Dendritic cell treated with granulocyte-macrophage colony-stimulating factor and Interleukin-4, amounts not matched to agents 40 ng/mL and 50 ng/mL, for 4 days (primary cell): ENCODE measurements at regions not wholly inside any gene's neighbourhood (a gene's known extent, or its start where the extent isn't known, plus 50 kb on each side); places are given as distances from the start of the nearest gene placed in this dataset.

ENCODE experiments used
- H3K27ac Mint-ChIP-seq: one replicate; pipeline ENCODE4 v1.8.0; 2022; ENCODE audit warnings: mild to moderate bottlenecking, mixed read lengths
- H3K27me3 Mint-ChIP-seq: one replicate; pipeline ENCODE4 v1.8.0; 2022; ENCODE audit warnings: mild to moderate bottlenecking, mixed read lengths
- H3K36me3 Mint-ChIP-seq: one replicate; pipeline ENCODE4 v1.8.0; 2022; ENCODE audit warnings: low read depth, mixed read lengths
- H3K4me1 Mint-ChIP-seq: one replicate; pipeline ENCODE4 v1.8.0; 2022; ENCODE audit warnings: low read depth, mixed read lengths
- H3K4me3 Mint-ChIP-seq: one replicate; pipeline ENCODE4 v1.8.0; 2022; ENCODE audit warnings: mild to moderate bottlenecking, moderate library complexity, mixed read lengths
- H3K9me3 Mint-ChIP-seq: one replicate; pipeline ENCODE4 v1.8.0; 2022; ENCODE audit warnings: mixed read lengths
- intact Hi-C: fragments of 100-400 bp; cut with micrococcal nuclease; formaldehyde crosslinking; loops from one replicate; pipeline ENCODE4 v1.15.0; 2022

- H3K36me3 Mint-ChIP-seq = no peaks in the 10 kb centered on the region
- intact Hi-C loops = no loop called here
- H3K4me3 Mint-ChIP-seq = no peak overlapping the region
- H3K27me3 Mint-ChIP-seq = no peaks in the 10 kb centered on the region
- H3K4me1 Mint-ChIP-seq = no peaks in the 10 kb centered on the region
- H3K27ac Mint-ChIP-seq = no peak overlapping the region
- H3K9me3 Mint-ChIP-seq = peaks cover 5% of the 10 kb centered on the region
Observed at GRCh38 chr5:98108497-98108896, 665.0 kb upstream of the RGMB start.

DNA sequence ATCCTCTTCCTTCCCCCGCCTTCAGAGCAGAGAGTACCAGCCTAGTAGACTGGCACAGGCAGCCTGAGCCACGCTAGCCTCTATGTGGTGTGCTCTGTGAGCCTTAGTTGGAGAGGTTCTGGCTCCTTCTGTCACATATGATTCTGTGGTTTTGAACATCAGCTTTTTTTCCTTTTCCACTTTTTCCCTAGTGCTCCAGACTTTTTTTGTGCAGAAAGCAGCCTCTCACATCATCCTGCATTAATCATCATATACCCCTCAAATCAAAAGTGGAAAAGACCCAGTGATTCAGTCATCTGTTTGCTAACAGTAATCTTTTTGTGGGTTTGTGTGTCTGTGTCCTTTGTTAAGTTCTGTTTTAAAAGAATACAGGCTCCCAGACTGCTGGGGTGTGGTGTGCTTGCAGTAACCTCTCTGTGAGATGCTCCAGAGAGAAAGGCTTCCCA is 663.9 kb upstream of the RGMB start:
- Mint-ChIP-seq H3K27ac (no peak overlapping the region), H3K9me3 (peaks cover 13% of the 10 kb centered on the region), H3K36me3 (no peaks in the 10 kb centered on the region), H3K4me1 (no peaks in the 10 kb centered on the region), H3K27me3 (no peaks in the 10 kb centered on the region), H3K4me3 (no peak overlapping the region)
- intact Hi-C loops = no loop called here

- H3K9me3 Mint-ChIP-seq = peaks cover 20% of the 10 kb centered on the region
- intact Hi-C loops = no loop called here
- no peaks in the 10 kb centered on the region for H3K4me1 Mint-ChIP-seq
- no peaks in the 10 kb centered on the region for H3K36me3 Mint-ChIP-seq
- H3K27me3 Mint-ChIP-seq = no peaks in the 10 kb centered on the region
- no peak overlapping the region for H3K27ac Mint-ChIP-seq
- H3K4me3 Mint-ChIP-seq = no peak overlapping the region
Observed at GRCh38 chr5:98110282-98110691, 663.2 kb upstream of the RGMB start.

DNA sequence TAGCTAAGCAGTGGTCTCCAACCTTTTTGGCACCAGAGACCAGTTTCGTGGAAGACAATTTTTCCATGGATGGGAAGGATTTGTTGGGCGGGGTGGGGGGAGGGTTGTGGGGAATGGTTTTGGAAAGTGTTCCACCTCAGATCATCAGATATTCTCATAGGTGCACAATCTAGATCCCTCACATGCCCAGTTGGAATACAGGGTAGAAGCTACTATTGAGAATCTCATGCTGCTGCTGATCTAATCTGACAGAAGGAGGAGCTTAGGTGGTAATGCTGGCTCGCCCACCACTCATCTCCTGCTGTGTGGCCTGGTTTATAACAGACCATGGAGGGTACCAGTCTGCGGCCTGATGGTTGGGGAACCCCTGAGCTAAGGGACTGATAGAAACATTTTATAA is 662.7 kb upstream of the RGMB start:
- Mint-ChIP-seq H3K4me3 (no peak overlapping the region), H3K27ac (no peak overlapping the region)
- intact Hi-C loops = no loop called here

GRCh38 chr5:98111686-98112085 is 661.8 kb upstream of the RGMB start:
- H3K4me3 Mint-ChIP-seq = no peak overlapping the region
- H3K36me3 Mint-ChIP-seq = no peaks in the 10 kb centered on the region
- H3K9me3 Mint-ChIP-seq = peaks cover 31% of the 10 kb centered on the region
- intact Hi-C loops = no loop called here
- no peak overlapping the region for H3K27ac Mint-ChIP-seq
- no peaks in the 10 kb centered on the region for H3K4me1 Mint-ChIP-seq
- H3K27me3 Mint-ChIP-seq = no peaks in the 10 kb centered on the region

More for the DNA sequence above, 662.7 kb upstream of the RGMB start:
- H3K27me3 Mint-ChIP-seq = no peaks in the 10 kb centered on the region
- no peaks in the 10 kb centered on the region for H3K36me3 Mint-ChIP-seq
- no peaks in the 10 kb centered on the region for H3K4me1 Mint-ChIP-seq
- H3K9me3 Mint-ChIP-seq = peaks cover 22% of the 10 kb centered on the region

GRCh38 chr5:98121036-98121936 is 652.2 kb upstream of the RGMB start:
- H3K4me3 Mint-ChIP-seq = no peak overlapping the region

DNA sequence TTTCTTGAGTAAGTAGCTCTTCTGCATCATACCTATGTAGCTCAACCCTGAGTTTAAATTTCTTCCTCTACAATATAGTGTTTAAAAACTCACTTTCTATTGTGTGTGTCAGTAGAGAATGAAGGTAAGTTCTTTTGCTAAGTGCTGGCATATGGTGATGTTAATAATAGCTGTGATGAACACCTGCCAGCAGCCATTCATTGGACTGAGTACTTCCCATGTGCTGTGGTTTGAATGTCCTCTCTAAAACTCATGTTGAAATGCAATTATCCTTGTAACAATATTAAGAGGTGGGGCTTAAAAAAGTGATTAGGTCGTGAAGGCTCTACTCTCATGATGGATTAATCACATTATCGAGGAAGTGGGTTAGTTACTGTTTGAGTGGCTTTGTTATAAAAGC is 645.2 kb upstream of the RGMB start:
- peaks cover 17% of the 10 kb centered on the region for H3K9me3 Mint-ChIP-seq
- intact Hi-C loops = no loop called here
- no peaks in the 10 kb centered on the region for H3K27me3 Mint-ChIP-seq
- H3K36me3 Mint-ChIP-seq = no peaks in the 10 kb centered on the region
- no peak overlapping the region for H3K4me3 Mint-ChIP-seq
- H3K4me1 Mint-ChIP-seq = no peaks in the 10 kb centered on the region
- no peak overlapping the region for H3K27ac Mint-ChIP-seq

More at GRCh38 chr5:98121036-98121936, 652.2 kb upstream of the RGMB start:
- intact Hi-C loops = no loop called here
- no peak overlapping the region for H3K27ac Mint-ChIP-seq
- H3K4me1 Mint-ChIP-seq = no peaks in the 10 kb centered on the region
- H3K27me3 Mint-ChIP-seq = no peaks in the 10 kb centered on the region
- no peaks in the 10 kb centered on the region for H3K36me3 Mint-ChIP-seq
- H3K9me3 Mint-ChIP-seq = peaks cover 32% of the 10 kb centered on the region

- no peaks in the 10 kb centered on the region for H3K27me3 Mint-ChIP-seq
- H3K36me3 Mint-ChIP-seq = no peaks in the 10 kb centered on the region
- H3K4me3 Mint-ChIP-seq = no peak overlapping the region
- peaks cover 11% of the 10 kb centered on the region for H3K9me3 Mint-ChIP-seq
- intact Hi-C loops = no loop called here
- H3K27ac Mint-ChIP-seq = no peak overlapping the region
- no peaks in the 10 kb centered on the region for H3K4me1 Mint-ChIP-seq
Observed at GRCh38 chr5:98128846-98129245, 644.6 kb upstream of the RGMB start.

GRCh38 chr5:98130261-98131035 is 643.0 kb upstream of the RGMB start:
- Mint-ChIP-seq H3K9me3 (peaks cover 8% of the 10 kb centered on the region), H3K4me3 (no peak overlapping the region), H3K27ac (no peak overlapping the region), H3K36me3 (no peaks in the 10 kb centered on the region), H3K27me3 (no peaks in the 10 kb centered on the region), H3K4me1 (no peaks in the 10 kb centered on the region)
- intact Hi-C loops = no loop called here

DNA sequence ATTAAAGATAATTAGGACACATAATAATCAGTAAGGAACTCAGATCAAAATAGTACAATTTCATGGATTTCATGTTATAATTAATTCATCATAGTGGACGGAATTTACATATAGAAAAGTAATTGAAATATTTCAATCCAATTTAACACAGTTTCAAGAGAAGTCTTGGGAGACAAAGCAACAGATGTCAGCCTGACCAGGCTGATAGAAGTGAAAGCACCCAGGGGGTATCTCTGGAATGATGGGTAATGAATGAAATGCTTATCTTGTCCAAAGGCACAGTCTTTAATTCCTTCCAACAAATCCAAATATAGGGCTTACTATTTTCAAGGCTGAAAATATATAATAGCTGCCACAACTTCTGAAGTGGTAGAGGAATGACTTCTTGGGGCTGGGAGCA is 629.3 kb upstream of the RGMB start:
- intact Hi-C loops = no loop called here
- Mint-ChIP-seq H3K4me3 (no peak overlapping the region), H3K27ac (no peak overlapping the region), H3K9me3 (no peaks in the 10 kb centered on the region), H3K4me1 (no peaks in the 10 kb centered on the region), H3K27me3 (no peaks in the 10 kb centered on the region), H3K36me3 (no peaks in the 10 kb centered on the region)

DNA sequence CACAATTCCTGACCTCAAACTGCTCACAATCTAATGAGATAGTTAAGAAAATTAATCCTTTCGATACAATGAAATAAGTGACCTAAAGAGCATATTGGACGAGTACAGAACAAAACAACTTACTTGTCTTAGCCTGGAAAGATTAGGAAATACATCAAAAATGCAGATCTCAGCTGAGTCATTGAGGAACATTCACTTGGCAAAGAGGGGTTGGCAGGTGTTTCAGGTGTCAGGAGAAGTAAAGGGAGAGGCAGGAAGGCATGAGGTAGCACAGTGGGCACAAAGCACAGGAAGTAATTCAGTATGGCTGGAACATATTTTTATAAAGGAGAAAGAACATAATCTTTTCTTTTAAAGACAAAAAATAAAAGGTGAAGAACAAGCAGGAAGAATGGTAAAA is 628.8 kb upstream of the RGMB start:
- H3K27me3 Mint-ChIP-seq = no peaks in the 10 kb centered on the region
- H3K4me1 Mint-ChIP-seq = no peaks in the 10 kb centered on the region
- intact Hi-C loops = no loop called here
- H3K9me3 Mint-ChIP-seq = no peaks in the 10 kb centered on the region
- H3K4me3 Mint-ChIP-seq = no peak overlapping the region
- H3K27ac Mint-ChIP-seq = no peak overlapping the region
- no peaks in the 10 kb centered on the region for H3K36me3 Mint-ChIP-seq

- no peak overlapping the region for H3K4me3 Mint-ChIP-seq
- no peaks in the 10 kb centered on the region for H3K36me3 Mint-ChIP-seq
- intact Hi-C loops = no loop called here
- no peaks in the 10 kb centered on the region for H3K27me3 Mint-ChIP-seq
- H3K9me3 Mint-ChIP-seq = peaks cover 23% of the 10 kb centered on the region
- no peaks in the 10 kb centered on the region for H3K4me1 Mint-ChIP-seq
- H3K27ac Mint-ChIP-seq = no peak overlapping the region
Observed at GRCh38 chr5:98157368-98157767, 616.1 kb upstream of the RGMB start.

- Mint-ChIP-seq H3K36me3 (no peaks in the 10 kb centered on the region), H3K4me3 (no peak overlapping the region), H3K9me3 (peaks cover 13% of the 10 kb centered on the region), H3K27me3 (no peaks in the 10 kb centered on the region), H3K27ac (no peak overlapping the region), H3K4me1 (no peaks in the 10 kb centered on the region)
- intact Hi-C loops = no loop called here
Observed at GRCh38 chr5:98158440-98158839, 615.0 kb upstream of the RGMB start.

DNA sequence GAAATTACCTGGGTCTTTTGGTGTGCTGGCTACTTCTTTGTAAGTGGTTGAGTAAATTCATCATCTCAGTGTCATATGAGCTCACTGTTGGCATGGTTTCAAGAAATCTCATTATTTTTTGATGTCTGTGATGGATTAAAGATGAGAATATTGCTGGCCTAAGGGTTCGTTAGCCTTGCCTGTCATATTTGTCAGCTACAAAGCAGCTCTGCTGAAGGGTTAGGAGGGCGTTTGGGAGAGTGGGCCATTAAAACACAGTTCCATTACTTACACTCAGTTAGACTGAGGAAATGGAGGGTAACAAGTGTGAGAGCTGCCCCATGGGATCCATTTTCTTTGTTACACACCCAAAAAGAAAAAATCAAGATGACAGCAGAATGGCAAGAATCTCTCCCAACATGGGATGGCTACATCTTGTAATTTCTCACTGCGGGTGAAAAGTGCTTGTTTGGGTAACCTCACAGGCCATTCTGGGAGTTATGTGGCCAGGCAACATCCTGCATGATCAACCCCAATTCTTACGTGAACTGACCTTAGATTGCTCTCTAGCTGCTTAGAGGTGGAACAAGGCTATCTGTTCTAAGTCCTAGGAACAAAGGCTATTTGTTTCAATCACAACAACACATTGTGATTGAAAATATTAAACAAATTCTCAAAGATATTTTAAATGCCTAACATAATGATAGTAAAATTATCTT is 609.5 kb upstream of the RGMB start:
- Mint-ChIP-seq H3K9me3 (no peaks in the 10 kb centered on the region), H3K36me3 (no peaks in the 10 kb centered on the region), H3K4me3 (no peak overlapping the region), H3K27ac (no peak overlapping the region), H3K27me3 (no peaks in the 10 kb centered on the region), H3K4me1 (no peaks in the 10 kb centered on the region)
- intact Hi-C loops = no loop called here
